Neural cell (in vitro differentiated cells): ENCODE measurements at regions not wholly inside any gene's neighbourhood (a gene's known extent, or its start where the extent isn't known, plus 50 kb on each side); places are given as distances from the start of the nearest gene placed in this dataset.

Experiments
- EP300 ChIP-seq: fragments of 450-650 bp; conservative IDR thresholded peaks from 2 replicates; pipeline ENCODE4 v1.6.1; 2014; ENCODE audit warnings: antibody characterized with exemption, mild to moderate bottlenecking, moderate library complexity; ENCODE audit not compliant: poor library complexity, severe bottlenecking
- EZH2 ChIP-seq: fragments of 200-600, 300-800 bp; shearing (Covaris generic), sonication (generic); IDR thresholded peaks from 2 replicates; pipeline ENCODE4 v1.6.1; 2014; ENCODE audit warnings: antibody characterized with exemption, low read length, borderline replicate concordance, mild to moderate bottlenecking; ENCODE audit not compliant: insufficient read depth, poor library complexity, severe bottlenecking
- POLR2AphosphoS5 ChIP-seq: IDR thresholded peaks from 2 replicates; pipeline ENCODE4 v1.6.1; 2012
- RAD21 ChIP-seq: fragments of 450-650 bp; conservative IDR thresholded peaks from 2 replicates; pipeline ENCODE4 v1.6.1; 2014; ENCODE audit warnings: antibody characterized with exemption, mild to moderate bottlenecking, moderate library complexity
- TF ChIP-seq, protein P1 (sequence below): fragments of 450-650 bp; IDR thresholded peaks from 2 replicates; pipeline ENCODE4 v1.5.1; 2014; ENCODE audit warnings: antibody characterized with exemption, mild to moderate bottlenecking, moderate library complexity; ENCODE audit not compliant: poor library complexity, severe bottlenecking

DNA sequence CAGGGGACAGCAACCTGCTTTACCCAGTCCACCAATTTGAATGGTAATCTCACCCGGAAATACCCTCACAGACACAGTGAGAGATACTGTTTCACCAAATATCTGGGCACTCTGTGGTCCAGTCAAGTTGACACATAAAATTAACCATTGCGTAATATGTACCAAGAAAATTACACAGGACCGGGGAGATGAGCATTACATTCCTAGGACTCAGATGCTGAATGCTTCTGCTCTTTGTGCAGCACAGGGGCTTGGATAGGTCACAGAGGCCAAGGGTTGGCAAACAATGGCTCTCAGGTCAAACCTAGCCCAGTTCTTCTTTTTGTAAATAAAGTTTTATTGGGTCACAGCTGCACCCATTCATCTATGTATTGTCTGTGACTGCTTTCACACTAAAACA is 557.2 kb downstream of the MN1 start:
- TF ChIP-seq, protein P1, sequence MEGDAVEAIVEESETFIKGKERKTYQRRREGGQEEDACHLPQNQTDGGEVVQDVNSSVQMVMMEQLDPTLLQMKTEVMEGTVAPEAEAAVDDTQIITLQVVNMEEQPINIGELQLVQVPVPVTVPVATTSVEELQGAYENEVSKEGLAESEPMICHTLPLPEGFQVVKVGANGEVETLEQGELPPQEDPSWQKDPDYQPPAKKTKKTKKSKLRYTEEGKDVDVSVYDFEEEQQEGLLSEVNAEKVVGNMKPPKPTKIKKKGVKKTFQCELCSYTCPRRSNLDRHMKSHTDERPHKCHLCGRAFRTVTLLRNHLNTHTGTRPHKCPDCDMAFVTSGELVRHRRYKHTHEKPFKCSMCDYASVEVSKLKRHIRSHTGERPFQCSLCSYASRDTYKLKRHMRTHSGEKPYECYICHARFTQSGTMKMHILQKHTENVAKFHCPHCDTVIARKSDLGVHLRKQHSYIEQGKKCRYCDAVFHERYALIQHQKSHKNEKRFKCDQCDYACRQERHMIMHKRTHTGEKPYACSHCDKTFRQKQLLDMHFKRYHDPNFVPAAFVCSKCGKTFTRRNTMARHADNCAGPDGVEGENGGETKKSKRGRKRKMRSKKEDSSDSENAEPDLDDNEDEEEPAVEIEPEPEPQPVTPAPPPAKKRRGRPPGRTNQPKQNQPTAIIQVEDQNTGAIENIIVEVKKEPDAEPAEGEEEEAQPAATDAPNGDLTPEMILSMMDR, result no peak
- TF ChIP-seq EZH2, result no peak
- TF ChIP-seq POLR2AphosphoS5, result no peak
- TF ChIP-seq EP300, result no peak
- TF ChIP-seq RAD21, result no peak
